Fibroblast of lung (primary cell): ENCODE measurements at regions not wholly inside any gene's neighbourhood (a gene's known extent, or its start where the extent isn't known, plus 50 kb on each side); places are given as distances from the start of the nearest gene placed in this dataset.

Experiments used
- EZH2 ChIP-seq: IDR thresholded peaks from 2 replicates; pipeline ENCODE4 v1.5.1; 2012; ENCODE audit warnings: low read length, control low read depth, mild to moderate bottlenecking; ENCODE audit errors: missing control alignments
- TF ChIP-seq, protein P1 (sequence below), 2 donors: IDR thresholded peaks in 1 of 2; conservative IDR thresholded peaks in 1 of 2; 1 replicate in 1 of 2; 2 replicates in 1 of 2; pipeline ENCODE4 v1.5.1; 2011 to 2012; ENCODE audit warnings: low read length in 2 of 2, control low read depth in 1 of 2, inconsistent platforms in 1 of 2, low read depth in 1 of 2, mild to moderate bottlenecking in 1 of 2

DNA sequence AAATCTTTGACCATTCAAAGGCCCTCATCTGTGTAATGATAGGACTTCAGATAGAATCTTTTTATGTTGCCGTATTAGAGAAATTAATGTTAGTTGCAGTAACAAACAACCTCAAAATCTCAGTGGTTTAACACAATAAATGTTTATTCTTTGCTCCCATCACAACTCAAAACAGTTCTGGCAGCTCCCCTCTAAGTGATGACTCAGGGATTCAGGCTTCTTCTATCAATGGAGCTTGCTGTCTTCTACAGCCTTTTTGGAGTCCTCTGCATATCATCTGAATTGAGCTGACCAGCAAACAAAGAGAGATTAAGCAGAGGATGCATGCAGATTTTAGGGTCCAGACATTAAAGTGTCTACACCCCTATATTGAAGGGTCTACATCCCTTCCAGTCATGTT lies 59.1 kb upstream of the RAB3GAP2 start:
- TF ChIP-seq, protein P1, sequence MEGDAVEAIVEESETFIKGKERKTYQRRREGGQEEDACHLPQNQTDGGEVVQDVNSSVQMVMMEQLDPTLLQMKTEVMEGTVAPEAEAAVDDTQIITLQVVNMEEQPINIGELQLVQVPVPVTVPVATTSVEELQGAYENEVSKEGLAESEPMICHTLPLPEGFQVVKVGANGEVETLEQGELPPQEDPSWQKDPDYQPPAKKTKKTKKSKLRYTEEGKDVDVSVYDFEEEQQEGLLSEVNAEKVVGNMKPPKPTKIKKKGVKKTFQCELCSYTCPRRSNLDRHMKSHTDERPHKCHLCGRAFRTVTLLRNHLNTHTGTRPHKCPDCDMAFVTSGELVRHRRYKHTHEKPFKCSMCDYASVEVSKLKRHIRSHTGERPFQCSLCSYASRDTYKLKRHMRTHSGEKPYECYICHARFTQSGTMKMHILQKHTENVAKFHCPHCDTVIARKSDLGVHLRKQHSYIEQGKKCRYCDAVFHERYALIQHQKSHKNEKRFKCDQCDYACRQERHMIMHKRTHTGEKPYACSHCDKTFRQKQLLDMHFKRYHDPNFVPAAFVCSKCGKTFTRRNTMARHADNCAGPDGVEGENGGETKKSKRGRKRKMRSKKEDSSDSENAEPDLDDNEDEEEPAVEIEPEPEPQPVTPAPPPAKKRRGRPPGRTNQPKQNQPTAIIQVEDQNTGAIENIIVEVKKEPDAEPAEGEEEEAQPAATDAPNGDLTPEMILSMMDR (conservative IDR thresholded peaks at IDR 0.05 in 1 of 2, IDR thresholded peaks at IDR 0.05 in 1 of 2; ENCODE audit: low read depth in 1 of 2, low read length in 2 of 2) = no peak
- no peak for TF ChIP-seq EZH2
